ENCODE measurements at regions not wholly inside any gene's neighbourhood (a gene's known extent, or its start where the extent isn't known, plus 50 kb on each side); places are given as distances from the start of the nearest gene placed in this dataset.

- TF ChIP-seq GATA2 (IDR thresholded peaks at IDR 0.05; ENCODE audit: low read depth, low read length) (no peak), GATA3 (IDR thresholded peaks at IDR 0.05; ENCODE audit: low read depth, low read length) (no peak)
These were observed 534.2 kb upstream of the CDH2 start for GRCh38 chr18:28711096-28711495.

Data from SH-SY5Y (cell line).